ENCODE measurements at regions not wholly inside any gene's neighbourhood (a gene's known extent, or its start where the extent isn't known, plus 50 kb on each side); places are given as distances from the start of the nearest gene placed in this dataset.

DNA sequence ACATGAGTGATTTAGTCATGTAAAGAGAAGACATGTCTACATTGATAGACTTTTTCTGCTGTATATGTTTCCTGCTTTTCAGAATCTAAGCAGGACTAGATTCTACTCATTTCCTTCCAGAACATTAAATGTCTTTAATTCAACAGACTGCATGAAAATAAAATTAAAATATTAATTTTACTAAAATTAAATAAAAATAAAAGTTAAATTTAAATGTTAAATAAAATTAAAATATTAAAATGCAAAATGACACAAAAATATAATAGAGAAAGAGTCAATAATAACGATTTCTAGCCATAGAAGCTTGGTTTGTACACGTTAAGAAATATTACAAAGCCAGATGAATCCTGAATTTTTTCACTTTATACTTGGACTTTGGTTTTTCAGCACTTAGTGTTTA, 552.8 kb upstream of the NR5A2 start:
- TF ChIP-seq, protein P1, sequence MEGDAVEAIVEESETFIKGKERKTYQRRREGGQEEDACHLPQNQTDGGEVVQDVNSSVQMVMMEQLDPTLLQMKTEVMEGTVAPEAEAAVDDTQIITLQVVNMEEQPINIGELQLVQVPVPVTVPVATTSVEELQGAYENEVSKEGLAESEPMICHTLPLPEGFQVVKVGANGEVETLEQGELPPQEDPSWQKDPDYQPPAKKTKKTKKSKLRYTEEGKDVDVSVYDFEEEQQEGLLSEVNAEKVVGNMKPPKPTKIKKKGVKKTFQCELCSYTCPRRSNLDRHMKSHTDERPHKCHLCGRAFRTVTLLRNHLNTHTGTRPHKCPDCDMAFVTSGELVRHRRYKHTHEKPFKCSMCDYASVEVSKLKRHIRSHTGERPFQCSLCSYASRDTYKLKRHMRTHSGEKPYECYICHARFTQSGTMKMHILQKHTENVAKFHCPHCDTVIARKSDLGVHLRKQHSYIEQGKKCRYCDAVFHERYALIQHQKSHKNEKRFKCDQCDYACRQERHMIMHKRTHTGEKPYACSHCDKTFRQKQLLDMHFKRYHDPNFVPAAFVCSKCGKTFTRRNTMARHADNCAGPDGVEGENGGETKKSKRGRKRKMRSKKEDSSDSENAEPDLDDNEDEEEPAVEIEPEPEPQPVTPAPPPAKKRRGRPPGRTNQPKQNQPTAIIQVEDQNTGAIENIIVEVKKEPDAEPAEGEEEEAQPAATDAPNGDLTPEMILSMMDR (conservative IDR thresholded peaks at IDR 0.05 in 1 of 2, IDR thresholded peaks at IDR 0.05 in 1 of 2; ENCODE audit: extremely low read depth in 1 of 2, insufficient read depth in 1 of 2, low read depth in 1 of 2, low read length in 2 of 2), result no peak
- TF ChIP-seq EZH2 (IDR thresholded peaks at IDR 0.05; ENCODE audit: borderline replicate concordance, low read length), result no peak
